Endothelial cell of umbilical vein (primary cell): ENCODE measurements at regions not wholly inside any gene's neighbourhood (a gene's known extent, or its start where the extent isn't known, plus 50 kb on each side); places are given as distances from the start of the nearest gene placed in this dataset.

Source experiments
- BruUV-seq: library from RNA; stranded (reverse); fragments of 400-500 nt; replicated peaks from 2 replicates; lab custom pipeline; 2021; lab: Mats Ljungman, UMichigan
- CTCF ChIA-PET: fragments of 300-600, 350-600 bp; sonication (Branson Sonifier 250); formaldehyde crosslinking; loops from one replicate; lab custom pipeline; 2021; ENCODE audit warnings: antibody characterized with exemption, inconsistent platforms; lab: Charles Lee
- POLR2A ChIA-PET: fragments of 300-600, 350-600 bp; sonication (Branson Sonifier 250); formaldehyde crosslinking; loops from one replicate; lab custom pipeline; 2021; ENCODE audit warnings: antibody characterized with exemption, inconsistent platforms; lab: Charles Lee
- DNase-seq: peaks from one replicate; pipeline ENCODE4 v3.0.0-alpha.2; 2011; ENCODE audit warnings: low read depth, low spot score
- FAIRE-seq: peaks from 2 replicates; lab custom pipeline; 2011; peaks lifted over from hg19 to GRCh38; lab: Jason Lieb, UNC
- H2AFZ ChIP-seq: 2 replicates; pipeline ENCODE4 v1.6.0; 2012; ENCODE audit warnings: low read depth, low read length, control low read depth, inconsistent platforms
- H3K27ac ChIP-seq: 2 replicates; pipeline ENCODE4 v1.5.1; 2011; ENCODE audit warnings: low read depth, mild to moderate bottlenecking, control low read depth, low read length, moderate library complexity; ENCODE audit not compliant: insufficient read depth
- H3K27me3 ChIP-seq, 2 experiments: 2 replicates each; pipeline versions ENCODE4 v1.6.0 to v1.6.1; 2011; ENCODE audit warnings: low read length in 2 of 2, mixed read lengths in 1 of 2; ENCODE audit not compliant: control insufficient read depth in 2 of 2, insufficient read depth in 2 of 2
- H3K36me3 ChIP-seq, 2 experiments: 2 replicates in 1 of 2; 3 replicates in 1 of 2; pipeline ENCODE4 v1.5.1; 2011; ENCODE audit warnings: low read length in 2 of 2, mild to moderate bottlenecking in 1 of 2, moderate library complexity in 1 of 2; ENCODE audit not compliant: control insufficient read depth in 2 of 2, insufficient read depth in 2 of 2; ENCODE audit errors: extremely low read depth in 1 of 2
- H3K4me1 ChIP-seq: 3 replicates; pipeline ENCODE4 v1.5.1; 2011; ENCODE audit warnings: mild to moderate bottlenecking, low read length; ENCODE audit not compliant: control insufficient read depth, insufficient read depth; ENCODE audit errors: extremely low read depth
- H3K4me2 ChIP-seq: 2 replicates; pipeline ENCODE4 v1.6.1; 2011; ENCODE audit warnings: low read length, control low read depth, mixed read lengths; ENCODE audit not compliant: insufficient read depth
- H3K4me3 ChIP-seq, 3 experiments: fragments of 200-600 bp in 1 of 3; sonication (generic), shearing (Covaris generic) in 1 of 3; replicated peaks in 1 of 3; 2 replicates each; pipeline ENCODE4 v1.5.1; 2011 to 2016; ENCODE audit warnings: control low read depth in 3 of 3, low read length in 3 of 3, mild to moderate bottlenecking in 2 of 3, inconsistent platforms in 1 of 3, low read depth in 1 of 3, moderate library complexity in 1 of 3; ENCODE audit not compliant: insufficient read depth in 1 of 3
- H3K79me2 ChIP-seq: 2 replicates; pipeline ENCODE4 v1.6.0; 2012; ENCODE audit warnings: low read length, inconsistent platforms; ENCODE audit not compliant: control insufficient read depth, insufficient read depth
- H3K9ac ChIP-seq: replicated peaks from 2 replicates; pipeline ENCODE3; 2011; ENCODE audit warnings: low read length, control low read depth; ENCODE audit not compliant: insufficient read depth; ENCODE audit errors: extremely low read depth
- H3K9me1 ChIP-seq: replicated peaks from 3 replicates; pipeline ENCODE4 v1.6.0; 2011; ENCODE audit warnings: mild to moderate bottlenecking, low read length; ENCODE audit not compliant: control insufficient read depth, insufficient read depth; ENCODE audit errors: extremely low read depth
- H3K9me3 ChIP-seq: replicated peaks from 2 replicates; pipeline ENCODE4 v1.5.1; 2012; ENCODE audit warnings: low read length, inconsistent platforms; ENCODE audit not compliant: control insufficient read depth, insufficient read depth
- H4K20me1 ChIP-seq: replicated peaks from 2 replicates; pipeline ENCODE3; 2011; ENCODE audit warnings: mild to moderate bottlenecking, low read length; ENCODE audit not compliant: control insufficient read depth, insufficient read depth; ENCODE audit errors: extremely low read depth
- CTCF ChIP-seq, 2 donors: IDR thresholded peaks; 1 replicate in 1 of 2; 2 replicates in 1 of 2; pipeline ENCODE4 v1.5.1; 2011; ENCODE audit warnings: low read length in 2 of 2, mild to moderate bottlenecking in 2 of 2, moderate library complexity in 2 of 2, control low read depth in 1 of 2, inconsistent platforms in 1 of 2, low read depth in 1 of 2; ENCODE audit not compliant: insufficient read depth in 1 of 2; ENCODE audit errors: extremely low read depth in 1 of 2
- EZH2 ChIP-seq: IDR thresholded peaks from 2 replicates; pipeline ENCODE4 v1.6.1; 2012; ENCODE audit warnings: borderline replicate concordance, low read depth, mild to moderate bottlenecking, moderate library complexity, low read length, inconsistent platforms; ENCODE audit not compliant: severe bottlenecking
- FOS ChIP-seq: IDR thresholded peaks from 2 replicates; pipeline ENCODE4 v1.6.1; 2011; ENCODE audit warnings: mild to moderate bottlenecking, low read length, moderate library complexity, borderline replicate concordance; ENCODE audit not compliant: insufficient read depth
- GATA2 ChIP-seq: IDR thresholded peaks from 2 replicates; pipeline ENCODE4 v1.7.0; 2011; ENCODE audit warnings: low read depth, mild to moderate bottlenecking, moderate library complexity, mixed read lengths, low read length; ENCODE audit not compliant: insufficient read length, insufficient read depth
- JUN ChIP-seq: IDR thresholded peaks from 2 replicates; pipeline ENCODE4 v1.6.1; 2011; ENCODE audit warnings: borderline replicate concordance, low read depth; ENCODE audit not compliant: insufficient read length, insufficient read depth
- MAX ChIP-seq: IDR thresholded peaks from 2 replicates; pipeline ENCODE4 v1.6.1; 2011; ENCODE audit not compliant: insufficient read depth, insufficient read length
- MYC ChIP-seq: IDR thresholded peaks from one replicate; pipeline ENCODE4 v1.6.1; 2011; ENCODE audit warnings: mild to moderate bottlenecking, low read depth, low read length
- POLR2A ChIP-seq: IDR thresholded peaks from 2 replicates; pipeline ENCODE4 v1.6.1; 2012; ENCODE audit warnings: low read depth, mild to moderate bottlenecking, control low read depth, low read length
- POLR2AphosphoS5 ChIP-seq: IDR thresholded peaks from 2 replicates; pipeline ENCODE4 v1.6.1; 2012; ENCODE audit warnings: low read depth, mild to moderate bottlenecking, control low read depth, low read length, moderate library complexity; ENCODE audit not compliant: insufficient read depth
- dilution Hi-C: fragments of 300-500 bp; cut with MboI; formaldehyde crosslinking; loops from one replicate; pipeline ENCODE4 v1.15.0; 2019; ENCODE audit warnings: low sequenced_read_pairs; ENCODE audit not compliant: extremely low pct_ligation_motif_present
- intact Hi-C: fragments of 100-400 bp; cut with micrococcal nuclease; formaldehyde crosslinking; loops from one replicate; pipeline ENCODE4 v1.10.0; 2022

DNA sequence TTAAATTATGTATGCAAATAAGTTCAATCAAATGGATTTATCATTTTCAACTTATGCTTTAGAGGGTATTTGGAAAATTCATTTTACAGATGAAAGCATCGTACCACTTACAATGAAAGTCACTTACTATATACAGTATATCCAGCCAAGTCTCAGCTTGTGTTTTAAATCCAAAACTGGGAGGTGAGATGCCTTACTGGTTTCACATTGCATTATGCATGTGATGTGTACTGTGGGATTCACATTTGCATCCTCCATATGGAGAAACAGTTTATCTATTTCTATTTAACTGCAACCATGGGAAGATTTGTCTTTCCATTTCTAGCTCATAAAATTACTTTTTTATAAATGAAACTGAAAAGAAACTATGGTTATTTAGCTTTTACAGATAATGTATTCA is 248.1 kb downstream of the CNTN3 start:
- TF ChIP-seq POLR2A (no peak), EZH2 (no peak), POLR2AphosphoS5 (no peak), MYC (no peak), FOS (no peak), JUN (no peak), GATA2 (no peak), MAX (no peak), CTCF (IDR thresholded peaks at IDR 0.05; ENCODE audit: extremely low read depth in 1 of 2, insufficient read depth in 1 of 2, low read depth in 1 of 2, low read length in 2 of 2) (no peak)
- H3K9me1 ChIP-seq: no peaks in the 10 kb centered on the region
- peaks cover 3% of the 10 kb centered on the region for H3K9me3 ChIP-seq
- POLR2A ChIA-PET: no interaction called here
- dilution Hi-C loops: no loop called here
- H3K9ac ChIP-seq: no peak overlapping the region
- DNase-seq: no peak
- H3K4me2 ChIP-seq: no peak overlapping the region
- no peak overlapping the region for H3K4me3 ChIP-seq
- no peak for FAIRE-seq
- H2AFZ ChIP-seq: no peak overlapping the region
- no peaks in the 10 kb centered on the region for H3K36me3 ChIP-seq
- BruUV-seq: no TSS peak
- intact Hi-C loops: no loop called here
- H3K79me2 ChIP-seq: no peaks in the 10 kb centered on the region
- no peak overlapping the region for H3K27ac ChIP-seq
- CTCF ChIA-PET: no interaction called here
- H3K4me1 ChIP-seq: no peaks in the 10 kb centered on the region
- H4K20me1 ChIP-seq: no peaks in the 10 kb centered on the region
- H3K27me3 ChIP-seq: no peaks in the 10 kb centered on the region
